Spleen (tissue), 11 donors: ENCODE measurements at regions not wholly inside any gene's neighbourhood (a gene's known extent, or its start where the extent isn't known, plus 50 kb on each side); places are given as distances from the start of the nearest gene placed in this dataset.

Experiments used
- DNase-seq: peaks from one replicate; pipeline ENCODE4 v3.0.0-alpha.2; 2020
- H3K27ac ChIP-seq, 8 donors: fragments of 200-600 bp; sonication (generic) in 7 of 8; 1 replicate in 4 of 8; 2 replicates in 4 of 8; pipeline versions ENCODE4 v1.5.0 to v1.8.0; 2016 to 2021; ENCODE audit warnings: inconsistent platforms in 4 of 8, mild to moderate bottlenecking in 4 of 8, moderate library complexity in 1 of 8
- H3K27me3 ChIP-seq, 7 donors: fragments of 200-600 bp; sonication (generic) in 6 of 7; replicated peaks in 1 of 7; 1 replicate in 4 of 7; 2 replicates in 3 of 7; pipeline versions ENCODE4 v1.5.0 to v1.8.0; 2016 to 2021; ENCODE audit warnings: inconsistent platforms in 3 of 7, mild to moderate bottlenecking in 1 of 7
- H3K36me3 ChIP-seq, 6 donors: fragments of 200-600 bp; sonication (generic) in 5 of 6; 1 replicate in 4 of 6; 2 replicates in 2 of 6; pipeline versions ENCODE4 v1.5.0 to v1.8.0; 2016 to 2021; ENCODE audit warnings: inconsistent platforms in 2 of 6
- H3K4me1 ChIP-seq, 6 donors: fragments of 200-600 bp; sonication (generic) in 5 of 6; 1 replicate in 3 of 6; 2 replicates in 3 of 6; pipeline versions ENCODE4 v1.5.0 to v1.8.0; 2016 to 2021; ENCODE audit warnings: inconsistent platforms in 3 of 6
- H3K4me3 ChIP-seq, 8 donors: fragments of 200-600 bp; sonication (generic) in 7 of 8; 1 replicate in 4 of 8; 2 replicates in 4 of 8; pipeline versions ENCODE4 v1.5.0 to v1.8.0; 2016 to 2021; ENCODE audit warnings: inconsistent platforms in 4 of 8, mild to moderate bottlenecking in 4 of 8, moderate library complexity in 2 of 8
- H3K9me3 ChIP-seq, 8 donors: fragments of 200-600 bp; sonication (generic) in 7 of 8; 1 replicate in 4 of 8; 2 replicates in 4 of 8; pipeline versions ENCODE4 v1.5.0 to v1.8.0; 2016 to 2021; ENCODE audit warnings: inconsistent platforms in 4 of 8
- CTCF ChIP-seq, 11 experiments: fragments of 200-600 bp in 7 of 11; fragments of 450-650 bp in 4 of 11; sonication (generic) in 4 of 11; IDR thresholded peaks in 8 of 11; conservative IDR thresholded peaks in 3 of 11; 1 replicate in 7 of 11; 2 replicates in 4 of 11; pipeline versions ENCODE4 v1.4.0 to v1.8.0; 2016 to 2021; ENCODE audit warnings: antibody characterized with exemption in 11 of 11, inconsistent platforms in 4 of 11, mild to moderate bottlenecking in 1 of 11
- POLR2A ChIP-seq, 3 donors: fragments of 450-650 bp; IDR thresholded peaks; one replicate each; pipeline ENCODE4 v1.5.1; 2017; ENCODE audit warnings: antibody characterized with exemption in 3 of 3, mild to moderate bottlenecking in 1 of 3
- POLR2AphosphoS5 ChIP-seq, 3 donors: sonication (generic); formaldehyde crosslinking; IDR thresholded peaks; one replicate each; pipeline ENCODE4 v1.5.1; 2017; ENCODE audit warnings: antibody characterized with exemption in 3 of 3
- WGBS, 5 donors: extraction: QIAGEN DNeasy Blood & Tissue Kit in 3 of 5; methylation state at CpG; one replicate each; pipeline versions ENCODE4 v1.1.5 to v1.1.7; 2013 to 2018; 5-methylcytosine and 5-hydroxymethylcytosine counted together
- intact Hi-C: fragments of 100-400 bp; cut with DNase I; formaldehyde crosslinking; loops from one replicate; pipeline ENCODE4 v1.15.0; 2023; ENCODE audit warnings: low total_unique reads
- donor health status: healthy with polysubstance abuse.
- donor health status: DM: no; HTN: no; CAD: no; lungs with moderate emphysema.
- donor health status: DM: no; HTN: no; CAD: no.
- donor health status: Bipolar disorder and iron deficiency.
- donor health status: healthy.
- donor health status: DM: no; HTN: no; CAD: no.
- donor health status: DM: yes; HTN: yes; CAD: no.

- Histone ChIP-seq H3K9me3 (no peaks in the 10 kb centered on the region), H3K27me3 (no peaks in the 10 kb centered on the region), H3K4me1 (peaks cover 0 to 18% (median 2%) of the 10 kb centered on the region in 6 donors), H3K36me3 (no peaks in the 10 kb centered on the region), H3K4me3 (no peak overlapping the region), H3K27ac (no peak overlapping the region)
- TF ChIP-seq POLR2A (IDR thresholded peaks at IDR 0.05) (no peak), CTCF (IDR thresholded peaks at IDR 0.05 in 8 of 11, conservative IDR thresholded peaks at IDR 0.05 in 3 of 11) (no peak), POLR2AphosphoS5 (IDR thresholded peaks at IDR 0.05) (no peak)
- no peak for DNase-seq
- 73 to 86% (median 80%) methylated on average over 5 of the region's 5 CpGs for WGBS, 5 donors
- intact Hi-C loops, result no loop called here
Measured at GRCh38 chr3:72012363-72012762, 227.4 kb upstream of the PROK2 start.

- H3K9me3 ChIP-seq, result no peaks in the 10 kb centered on the region
- no peak for TF ChIP-seq POLR2AphosphoS5 (IDR thresholded peaks at IDR 0.05)
- no peak for TF ChIP-seq CTCF (IDR thresholded peaks at IDR 0.05 in 8 of 11, conservative IDR thresholded peaks at IDR 0.05 in 3 of 11)
- intact Hi-C loops, result no loop called here
- H3K27ac ChIP-seq, result no peak overlapping the region
- peaks cover 0 to 18% (median 2%) of the 10 kb centered on the region in 6 donors for H3K4me1 ChIP-seq
- 89 to 96% (median 92%) methylated on average over 4 of the region's 4 CpGs for WGBS, 5 donors
- DNase-seq, result no peak
- H3K27me3 ChIP-seq, result no peaks in the 10 kb centered on the region
- H3K4me3 ChIP-seq, result no peak overlapping the region
- H3K36me3 ChIP-seq, result no peaks in the 10 kb centered on the region
Measured at GRCh38 chr3:72011485-72011884, 226.5 kb upstream of the PROK2 start.

- H3K27me3 ChIP-seq, result no peaks in the 10 kb centered on the region
- WGBS, 5 donors, result 59 to 72% (median 70%) methylated on average over 8 of the region's 8 CpGs
- no peak overlapping the region for H3K4me3 ChIP-seq
- no peaks in the 10 kb centered on the region for H3K9me3 ChIP-seq
- no peaks in the 10 kb centered on the region for H3K36me3 ChIP-seq
- peaks cover 0 to 18% (median 2%) of the 10 kb centered on the region in 6 donors for H3K4me1 ChIP-seq
- intact Hi-C loops, result no loop called here
- TF ChIP-seq POLR2AphosphoS5 (IDR thresholded peaks at IDR 0.05) (no peak), CTCF (IDR thresholded peaks at IDR 0.05 in 8 of 11, conservative IDR thresholded peaks at IDR 0.05 in 3 of 11) (no peak), POLR2A (IDR thresholded peaks at IDR 0.05) (no peak)
- H3K27ac ChIP-seq, result peak overlapping the region in 1 of 8 donors; percentile 9
- DNase-seq, result no peak
Measured at GRCh38 chr3:72009851-72010443, 225.0 kb upstream of the PROK2 start.

GRCh38 chr3:72008226-72008996 lies 223.5 kb upstream of the PROK2 start:
- peak overlapping the region in 4 of 8 donors; percentile 5 to 47 (median 32) for H3K27ac ChIP-seq
- no peaks in the 10 kb centered on the region for H3K27me3 ChIP-seq
- DNase-seq, result no peak
- no peak overlapping the region for H3K4me3 ChIP-seq
- H3K9me3 ChIP-seq, result no peaks in the 10 kb centered on the region
- intact Hi-C loops, result no loop called here
- TF ChIP-seq POLR2A (IDR thresholded peaks at IDR 0.05), result no peak
- no peak for TF ChIP-seq POLR2AphosphoS5 (IDR thresholded peaks at IDR 0.05)
- no peak for TF ChIP-seq CTCF (IDR thresholded peaks at IDR 0.05 in 8 of 11, conservative IDR thresholded peaks at IDR 0.05 in 3 of 11)
- H3K36me3 ChIP-seq, result no peaks in the 10 kb centered on the region
- WGBS, 5 donors, result 63 to 81% (median 73%) methylated on average over 4 to 5 of the region's 5 CpGs
- peaks cover 0 to 18% (median 2%) of the 10 kb centered on the region in 6 donors for H3K4me1 ChIP-seq
